GM12874 (cell line): ENCODE measurements at regions not wholly inside any gene's neighbourhood (a gene's known extent, or its start where the extent isn't known, plus 50 kb on each side); places are given as distances from the start of the nearest gene placed in this dataset.

Experiments used
- CTCF ChIP-seq: IDR thresholded peaks from 2 replicates; pipeline ENCODE4 v1.5.1; 2011; ENCODE audit warnings: low read depth, mild to moderate bottlenecking, control low read depth, low read length, moderate library complexity; ENCODE audit not compliant: insufficient read depth

- TF ChIP-seq CTCF: no peak
These were observed 53.7 kb upstream of the PHF14 start for GRCh38 chr7:10919923-10920322.
